Thyroid gland (tissue), 4 donors: ENCODE measurements at regions not wholly inside any gene's neighbourhood (a gene's known extent, or its start where the extent isn't known, plus 50 kb on each side); places are given as distances from the start of the nearest gene placed in this dataset.

ENCODE experiments used
- POLR2A ChIP-seq, 2 donors: fragments of 450-650 bp; IDR thresholded peaks; one replicate each; pipeline ENCODE4 v1.6.1; 2017; ENCODE audit warnings: antibody characterized with exemption in 2 of 2, mild to moderate bottlenecking in 2 of 2, moderate library complexity in 1 of 2
- TF ChIP-seq, protein P1 (sequence below), 6 experiments: fragments of 200-600 bp in 3 of 6; fragments of 450-650 bp in 3 of 6; sonication (generic) in 3 of 6; IDR thresholded peaks; one replicate each; pipeline ENCODE4 v1.5.1; 2016 to 2019; ENCODE audit warnings: antibody characterized with exemption in 6 of 6, mild to moderate bottlenecking in 2 of 6, inconsistent platforms in 1 of 6, moderate library complexity in 1 of 6

DNA sequence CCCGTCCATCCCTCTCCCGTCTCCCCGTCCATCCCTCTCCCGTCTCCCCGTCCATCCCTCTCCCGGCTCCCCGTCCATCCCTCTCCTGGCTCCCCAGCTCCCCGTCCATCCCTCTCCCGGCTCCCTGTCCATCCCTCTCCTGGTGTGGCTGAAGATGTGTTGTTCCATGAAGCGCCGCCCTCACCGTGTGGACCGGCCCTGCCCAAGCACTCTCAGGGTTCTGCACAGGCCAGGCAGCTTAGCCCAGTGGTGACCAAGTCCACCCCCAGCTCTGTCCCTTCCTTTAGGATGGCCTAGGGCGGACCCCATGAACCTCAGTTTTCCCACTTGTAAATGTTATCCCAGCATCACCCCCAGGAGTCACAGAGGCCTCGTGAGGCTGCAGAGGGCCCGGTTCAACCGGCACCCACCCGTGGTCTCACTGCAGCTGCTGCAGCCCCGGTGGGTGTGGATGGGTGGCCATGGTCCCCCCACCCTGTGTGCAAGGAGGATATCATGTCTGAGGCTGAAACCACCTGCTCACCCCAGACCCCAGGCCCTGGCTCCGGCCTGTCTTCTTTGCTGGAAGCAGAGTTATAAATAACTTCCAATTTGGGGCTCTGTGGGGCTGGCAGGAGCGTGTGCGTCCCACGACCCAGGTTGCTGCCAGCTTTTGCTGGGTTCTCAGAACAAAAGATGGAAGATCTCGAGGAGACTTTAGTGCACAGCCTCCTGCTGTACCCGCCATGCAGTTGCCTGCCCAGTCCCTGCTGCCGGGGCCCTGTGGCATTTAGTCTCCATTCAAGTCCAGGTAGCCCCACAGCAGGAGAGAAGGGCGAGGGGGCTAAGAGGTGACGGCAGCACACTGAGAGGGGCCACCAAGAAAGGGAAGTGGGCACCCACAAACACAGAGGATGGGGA, 1147.8 kb downstream of the BRD1 start:
- TF ChIP-seq, protein P1, sequence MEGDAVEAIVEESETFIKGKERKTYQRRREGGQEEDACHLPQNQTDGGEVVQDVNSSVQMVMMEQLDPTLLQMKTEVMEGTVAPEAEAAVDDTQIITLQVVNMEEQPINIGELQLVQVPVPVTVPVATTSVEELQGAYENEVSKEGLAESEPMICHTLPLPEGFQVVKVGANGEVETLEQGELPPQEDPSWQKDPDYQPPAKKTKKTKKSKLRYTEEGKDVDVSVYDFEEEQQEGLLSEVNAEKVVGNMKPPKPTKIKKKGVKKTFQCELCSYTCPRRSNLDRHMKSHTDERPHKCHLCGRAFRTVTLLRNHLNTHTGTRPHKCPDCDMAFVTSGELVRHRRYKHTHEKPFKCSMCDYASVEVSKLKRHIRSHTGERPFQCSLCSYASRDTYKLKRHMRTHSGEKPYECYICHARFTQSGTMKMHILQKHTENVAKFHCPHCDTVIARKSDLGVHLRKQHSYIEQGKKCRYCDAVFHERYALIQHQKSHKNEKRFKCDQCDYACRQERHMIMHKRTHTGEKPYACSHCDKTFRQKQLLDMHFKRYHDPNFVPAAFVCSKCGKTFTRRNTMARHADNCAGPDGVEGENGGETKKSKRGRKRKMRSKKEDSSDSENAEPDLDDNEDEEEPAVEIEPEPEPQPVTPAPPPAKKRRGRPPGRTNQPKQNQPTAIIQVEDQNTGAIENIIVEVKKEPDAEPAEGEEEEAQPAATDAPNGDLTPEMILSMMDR (IDR thresholded peaks at IDR 0.05): no peak
- TF ChIP-seq POLR2A (IDR thresholded peaks at IDR 0.05): no peak
